ENCODE measurements at regions not wholly inside any gene's neighbourhood (a gene's known extent, or its start where the extent isn't known, plus 50 kb on each side); places are given as distances from the start of the nearest gene placed in this dataset.

DNA sequence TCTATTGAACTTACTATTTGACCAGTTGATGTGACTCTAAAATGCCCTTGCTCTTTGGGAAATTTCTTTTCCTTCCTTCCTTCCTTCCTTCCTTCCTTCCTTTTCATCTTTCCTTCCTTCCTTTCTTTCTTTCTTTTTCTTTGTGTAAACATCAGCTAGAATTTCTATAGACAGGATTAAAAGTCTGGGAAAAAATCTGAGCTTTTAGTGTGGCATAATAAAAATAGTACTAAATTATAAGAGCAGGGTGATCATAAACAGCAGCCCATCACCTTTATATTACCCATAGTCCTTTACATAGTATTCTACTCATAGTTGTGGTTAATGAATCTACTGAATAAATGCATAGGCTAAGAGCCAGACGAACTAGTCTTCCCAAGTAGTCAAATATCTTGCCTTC is 281.0 kb upstream of the DAB1 start:
- no peak for DNase-seq (ENCODE audit: low read depth in 4 of 4, low spot score in 3 of 4)

GRCh38 chr1:57704231-57704630 is 280.4 kb upstream of the DAB1 start:
- DNase-seq (ENCODE audit: low read depth in 4 of 4, low spot score in 3 of 4), result no peak

DNA sequence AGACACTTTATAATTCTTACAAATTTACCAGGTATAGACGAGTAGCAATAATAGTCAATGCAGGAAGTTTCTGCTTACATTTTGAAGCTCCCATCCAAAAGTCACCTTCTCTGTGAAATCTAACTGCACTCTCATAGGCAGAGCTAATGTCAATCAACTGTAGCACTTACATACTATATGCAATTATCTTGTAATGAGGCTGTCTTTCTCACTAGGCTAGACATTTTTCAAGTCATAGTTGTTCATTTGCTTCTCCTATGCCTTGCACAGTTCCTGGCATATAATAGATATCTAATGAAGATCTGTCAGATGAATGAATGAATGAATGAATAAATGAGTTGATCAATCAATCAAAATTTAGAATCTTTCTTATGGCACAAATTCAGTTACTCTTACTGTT is 273.0 kb upstream of the DAB1 start:
- DNase-seq (ENCODE audit: low read depth in 4 of 4, low spot score in 3 of 4), result no peak

GRCh38 chr1:57696043-57696442 is 272.2 kb upstream of the DAB1 start:
- DNase-seq (ENCODE audit: low read depth in 4 of 4, low spot score in 3 of 4), result no peak

GRCh38 chr1:57686306-57686705 is 262.4 kb upstream of the DAB1 start:
- no peak for DNase-seq (ENCODE audit: low read depth in 4 of 4, low spot score in 3 of 4)

DNA sequence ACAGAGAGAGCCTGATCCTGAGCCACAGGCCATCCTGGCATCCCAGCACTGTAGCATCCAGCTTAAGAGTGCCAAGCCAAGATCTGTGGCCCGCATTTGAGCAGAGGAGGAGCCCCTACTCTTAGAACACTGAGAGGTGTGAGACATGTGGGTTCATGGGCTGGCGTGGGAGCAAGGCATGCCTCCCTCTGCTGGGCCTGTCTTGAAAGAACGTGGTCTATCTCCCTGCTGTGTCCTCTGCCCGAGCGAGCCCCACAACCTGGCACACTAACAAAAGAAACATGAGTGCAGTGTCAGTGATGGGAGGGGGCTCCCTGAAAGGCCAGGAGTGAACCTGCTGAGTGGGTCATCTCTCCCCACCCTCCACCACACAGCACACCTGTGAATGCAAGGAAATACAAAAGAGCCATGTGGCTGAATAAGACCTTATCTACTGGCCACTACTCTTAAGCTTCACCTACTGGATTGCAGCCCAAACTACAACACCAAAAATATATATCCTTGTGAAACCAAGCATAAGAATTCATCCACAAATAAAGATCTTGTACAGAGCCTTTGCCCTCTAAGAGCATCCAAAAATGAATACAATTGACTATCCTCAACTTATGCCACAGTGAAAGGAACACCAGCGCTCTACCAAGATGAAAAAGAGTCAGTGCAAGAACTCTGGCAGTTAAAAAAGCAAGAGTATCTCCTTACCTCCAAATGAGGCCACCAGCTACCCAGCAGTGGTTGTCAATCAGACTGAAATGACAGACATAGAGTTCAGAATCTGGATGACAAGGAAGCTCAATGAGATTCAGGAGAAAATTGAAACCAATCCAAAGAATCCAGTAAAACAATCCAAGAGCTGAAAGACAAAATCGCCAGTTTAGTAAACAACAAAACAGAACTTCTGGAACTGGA is 259.4 kb upstream of the DAB1 start:
- DNase-seq (ENCODE audit: low read depth in 4 of 4, low spot score in 3 of 4), result no peak

DNA sequence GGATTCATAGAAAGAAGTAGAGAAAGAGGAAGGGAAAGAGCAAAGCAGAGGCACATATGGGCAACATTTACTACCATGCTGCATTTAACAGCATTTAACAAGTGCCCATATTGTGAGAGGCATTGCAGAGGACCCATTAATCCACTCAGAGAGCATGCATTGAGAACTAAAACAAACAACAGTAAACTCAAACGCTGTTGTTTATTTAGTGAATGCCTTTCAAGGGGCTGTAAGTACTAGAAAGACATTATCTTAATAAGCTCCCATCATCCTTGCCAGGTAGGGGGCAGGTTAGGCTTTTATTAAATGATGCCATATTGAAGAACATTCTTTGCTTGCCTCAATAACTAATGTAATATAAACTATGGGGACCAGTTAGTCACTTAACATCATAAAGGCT is 254.3 kb upstream of the DAB1 start:
- no peak for DNase-seq (ENCODE audit: low read depth in 4 of 4, low spot score in 3 of 4)

- DNase-seq (ENCODE audit: low read depth in 4 of 4, low spot score in 3 of 4), result no peak
These were observed 251.9 kb upstream of the DAB1 start for GRCh38 chr1:57675776-57676175.

DNA sequence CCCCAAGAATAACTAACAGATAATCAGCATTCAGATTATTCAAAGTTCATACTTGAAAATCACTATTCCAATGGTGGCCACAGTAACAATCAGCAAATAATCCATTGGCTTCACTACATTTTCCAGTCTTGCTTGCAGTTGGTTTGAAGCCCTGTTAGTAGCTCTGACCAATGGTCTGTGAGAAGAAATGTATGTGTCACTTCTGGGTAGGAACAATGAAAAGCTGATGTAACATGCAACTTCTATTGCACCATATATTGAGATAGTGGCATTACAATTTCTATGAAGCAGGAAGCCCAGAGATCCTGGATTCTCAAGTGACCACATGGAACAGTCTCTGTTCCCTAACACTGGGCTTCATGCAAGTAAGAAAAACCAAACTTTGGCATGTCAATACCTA is 250.9 kb upstream of the DAB1 start:
- DNase-seq (ENCODE audit: low read depth in 4 of 4, low spot score in 3 of 4), result no peak

DNA sequence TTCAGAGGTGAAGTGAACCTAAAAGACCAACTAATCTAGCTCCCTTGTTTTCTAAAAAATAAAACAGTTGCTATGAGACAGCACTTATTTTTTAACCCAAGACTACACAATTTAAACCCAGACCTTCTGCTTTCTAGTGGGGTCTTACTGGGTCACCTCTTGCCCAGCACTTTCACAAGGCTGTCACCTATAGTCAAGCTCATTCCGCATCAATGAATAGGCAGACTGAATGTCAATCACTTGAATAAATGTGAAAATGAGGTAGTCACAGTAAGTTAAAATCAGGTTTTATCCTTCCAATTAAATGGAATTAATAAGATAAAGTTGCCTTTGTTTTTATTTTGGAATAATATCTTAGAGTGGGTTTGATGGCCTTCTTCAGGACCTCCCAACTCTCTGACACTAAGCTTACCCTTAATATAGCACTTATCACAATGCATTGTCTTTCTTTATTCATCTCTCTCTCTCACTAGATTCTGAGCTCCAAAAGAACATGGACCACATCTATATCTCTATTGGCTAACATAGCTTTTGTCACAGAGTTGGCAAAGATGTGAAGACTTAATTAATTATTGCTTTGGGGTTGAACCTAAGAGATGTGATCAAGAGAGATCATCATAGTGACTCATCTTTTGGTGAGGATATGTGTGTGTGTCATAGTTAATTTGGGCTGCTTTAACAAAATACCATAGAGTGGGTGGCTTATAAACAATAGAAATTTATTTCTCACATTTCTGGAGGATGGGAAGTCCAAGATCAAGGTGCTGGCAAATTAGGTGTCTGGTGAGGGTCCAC is 248.7 kb upstream of the DAB1 start:
- DNase-seq (ENCODE audit: low read depth in 4 of 4, low spot score in 3 of 4), result no peak

- no peak for DNase-seq (ENCODE audit: low read depth in 4 of 4, low spot score in 3 of 4)
These were observed 247.9 kb upstream of the DAB1 start for GRCh38 chr1:57671750-57672149.

- DNase-seq (ENCODE audit: low read depth in 4 of 4, low spot score in 3 of 4), result no peak
These were observed 235.9 kb upstream of the DAB1 start for GRCh38 chr1:57659804-57660203.

- no peak for DNase-seq (ENCODE audit: low read depth in 4 of 4, low spot score in 3 of 4)
These were observed 231.3 kb upstream of the DAB1 start for GRCh38 chr1:57655161-57655560.

GRCh38 chr1:57644667-57645066 is 220.8 kb upstream of the DAB1 start:
- no peak for DNase-seq (ENCODE audit: low read depth in 4 of 4, low spot score in 3 of 4)

DNA sequence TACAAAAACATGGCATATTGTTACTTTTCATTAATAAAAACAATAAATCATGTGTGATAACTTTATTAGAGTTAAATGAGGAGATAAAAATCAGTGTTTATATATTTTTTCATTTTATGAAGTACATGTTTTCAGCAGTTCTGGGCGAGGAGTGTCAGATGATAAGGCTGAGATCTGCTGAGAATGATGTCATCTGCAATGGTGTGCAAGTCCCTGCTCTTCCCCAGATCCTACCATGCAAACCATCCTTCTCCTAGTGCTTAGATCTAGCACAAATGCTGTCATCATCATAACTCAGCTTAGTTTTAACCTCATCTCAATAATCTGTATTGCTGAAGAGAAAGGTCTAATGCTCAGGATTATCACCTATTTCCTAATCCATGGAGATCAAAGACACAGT is 214.4 kb upstream of the DAB1 start:
- no peak for DNase-seq (ENCODE audit: low read depth in 4 of 4, low spot score in 3 of 4)

DNA sequence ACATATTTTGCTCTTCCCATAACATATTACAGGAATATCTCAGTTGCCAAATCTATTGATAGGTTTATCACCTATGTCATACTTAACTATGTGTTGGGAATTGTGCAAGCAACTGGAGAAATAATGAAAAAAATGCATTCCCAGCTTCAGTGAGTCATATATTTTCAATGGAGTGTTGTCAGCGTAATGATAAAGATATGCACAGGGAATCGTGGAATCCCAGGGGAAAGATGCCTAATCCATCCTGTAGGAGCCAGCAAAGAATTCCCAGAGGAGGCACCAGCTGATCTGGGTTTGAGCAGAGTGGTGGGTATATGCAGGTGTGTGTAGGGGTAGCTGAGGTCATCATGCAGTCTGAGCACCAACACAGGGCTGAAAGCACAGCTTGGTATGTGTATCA is 213.3 kb upstream of the DAB1 start:
- DNase-seq (ENCODE audit: low read depth in 4 of 4, low spot score in 3 of 4), result no peak

DNA sequence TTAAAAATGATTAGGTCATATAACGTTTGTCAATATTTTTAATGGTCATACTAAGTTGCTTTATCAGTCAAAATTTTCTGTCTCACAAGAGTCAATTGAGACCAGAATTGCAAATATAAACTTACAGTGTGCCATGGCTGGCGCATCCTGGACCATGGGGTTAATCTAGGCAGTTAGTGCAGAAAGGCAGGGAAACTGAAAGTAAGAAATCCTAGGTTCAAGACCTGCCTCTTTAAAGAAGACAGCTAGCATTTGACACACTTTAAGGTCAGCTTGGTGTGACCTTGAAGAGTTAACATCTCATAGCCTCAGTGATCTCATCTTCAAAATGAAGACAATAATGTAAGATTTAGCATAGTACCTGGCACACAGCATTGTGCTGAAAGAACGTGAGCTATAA is 210.0 kb upstream of the DAB1 start:
- no peak for DNase-seq (ENCODE audit: low read depth in 4 of 4, low spot score in 3 of 4)

- no peak for DNase-seq (ENCODE audit: low read depth in 4 of 4, low spot score in 3 of 4)
These were observed 209.2 kb upstream of the DAB1 start for GRCh38 chr1:57633056-57633455.

GRCh38 chr1:57632401-57632800 is 208.5 kb upstream of the DAB1 start:
- no peak for DNase-seq (ENCODE audit: low read depth in 4 of 4, low spot score in 3 of 4)

DNA sequence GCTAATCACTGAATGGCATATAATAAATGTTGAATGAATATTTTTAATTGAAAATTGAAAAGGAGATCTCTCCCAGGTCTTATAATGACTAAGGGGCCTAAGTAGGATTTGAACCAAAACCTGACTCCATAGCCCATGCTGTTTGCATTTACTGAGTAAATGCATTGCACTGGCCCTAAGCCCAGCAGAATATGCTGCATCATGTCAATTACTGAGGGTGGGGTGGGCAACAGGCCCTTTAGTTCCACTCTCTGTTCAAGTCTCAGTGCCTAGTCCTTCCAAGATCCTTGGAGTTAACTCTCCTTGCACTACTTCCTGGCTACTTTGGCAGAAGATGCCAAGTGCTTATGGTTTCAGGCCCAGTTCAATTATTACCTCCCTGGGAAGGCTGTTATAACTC is 203.8 kb upstream of the DAB1 start:
- DNase-seq (ENCODE audit: low read depth in 4 of 4, low spot score in 3 of 4), result no peak

DNA sequence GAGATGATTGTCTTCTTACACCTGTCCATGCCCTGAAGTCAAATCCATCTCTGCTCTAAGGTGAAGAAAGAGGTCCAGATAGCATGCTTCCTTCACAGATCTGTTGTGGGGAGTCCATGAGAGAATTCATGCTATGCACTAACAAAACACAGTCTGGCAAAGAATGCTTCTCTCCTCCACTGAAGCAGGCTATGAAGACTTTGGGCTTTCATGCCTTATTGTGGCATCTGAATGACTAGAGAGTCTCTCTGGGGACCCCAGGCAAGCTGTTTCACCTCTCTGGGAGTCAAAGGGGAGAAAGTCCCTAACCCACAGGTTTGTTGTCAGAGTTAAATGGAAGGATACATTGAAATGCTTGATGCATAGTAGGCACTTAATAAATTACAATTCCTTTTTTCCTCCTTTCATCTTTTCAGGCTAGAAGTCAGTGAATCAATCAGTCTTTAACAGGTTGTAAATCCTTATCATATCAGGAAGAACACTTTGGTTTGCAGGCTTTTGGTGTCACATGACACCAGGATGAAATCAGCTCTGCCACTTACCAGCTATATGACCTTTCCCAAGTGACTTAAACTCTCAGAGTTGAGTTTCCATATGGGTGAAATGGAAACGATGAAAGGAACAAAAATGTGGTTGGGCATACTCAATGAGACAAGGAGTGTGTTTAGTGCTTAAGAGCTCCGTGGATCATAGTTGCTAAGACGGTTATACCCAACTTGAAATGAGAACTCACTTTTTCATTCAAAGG is 200.1 kb upstream of the DAB1 start:
- no peak for DNase-seq (ENCODE audit: low read depth in 4 of 4, low spot score in 3 of 4)

Data from right renal pelvis (tissue), 4 donors.